HAP-1 (cell line): ENCODE measurements at regions not wholly inside any gene's neighbourhood (a gene's known extent, or its start where the extent isn't known, plus 50 kb on each side); places are given as distances from the start of the nearest gene placed in this dataset.

ENCODE experiments used
- DNase-seq, 2 experiments: peaks; one replicate each; pipeline ENCODE4 v3.0.0-alpha.2; 2016 to 2020; ENCODE audit warnings: low spot score in 2 of 2
- H3K27me3 ChIP-seq: fragments of 250-450 bp; sonication (Bioruptor Pico); 2 replicates; pipeline ENCODE4 v1.5.1; 2020; ENCODE audit warnings: low read depth, mild to moderate bottlenecking, moderate library complexity
- H3K36me3 ChIP-seq: fragments of 250-450 bp; sonication (Bioruptor Pico); replicated peaks from 2 replicates; pipeline ENCODE4 v1.5.1; 2020; ENCODE audit warnings: mild to moderate bottlenecking
- H3K4me1 ChIP-seq: fragments of 250-450 bp; sonication (Bioruptor Pico); 2 replicates; pipeline ENCODE4 v1.5.1; 2020; ENCODE audit warnings: mild to moderate bottlenecking
- H3K4me3 ChIP-seq: fragments of 250-450 bp; sonication (Bioruptor Pico); 2 replicates; pipeline ENCODE4 v1.5.1; 2020; ENCODE audit warnings: mild to moderate bottlenecking, moderate library complexity
- H3K9me3 ChIP-seq: fragments of 250-450 bp; sonication (Bioruptor Pico); 2 replicates; pipeline ENCODE4 v1.5.1; 2020; ENCODE audit warnings: mild to moderate bottlenecking, moderate library complexity
- in situ Hi-C: fragments of 300-500 bp; cut with MboI; formaldehyde crosslinking; loops from 3 replicates; pipeline ENCODE4 v1.14.3; 2020; ENCODE audit warnings: low sequenced_read_pairs, inconsistent platforms, mixed read lengths

GRCh38 chr4:81757691-81758090 lies 286.0 kb upstream of the RASGEF1B start:
- Histone ChIP-seq H3K27me3 (no peaks in the 10 kb centered on the region), H3K4me1 (no peaks in the 10 kb centered on the region), H3K4me3 (no peak overlapping the region), H3K36me3 (no peaks in the 10 kb centered on the region), H3K9me3 (no peaks in the 10 kb centered on the region)
- no peak for DNase-seq
- in situ Hi-C loops, result no loop called here

DNA sequence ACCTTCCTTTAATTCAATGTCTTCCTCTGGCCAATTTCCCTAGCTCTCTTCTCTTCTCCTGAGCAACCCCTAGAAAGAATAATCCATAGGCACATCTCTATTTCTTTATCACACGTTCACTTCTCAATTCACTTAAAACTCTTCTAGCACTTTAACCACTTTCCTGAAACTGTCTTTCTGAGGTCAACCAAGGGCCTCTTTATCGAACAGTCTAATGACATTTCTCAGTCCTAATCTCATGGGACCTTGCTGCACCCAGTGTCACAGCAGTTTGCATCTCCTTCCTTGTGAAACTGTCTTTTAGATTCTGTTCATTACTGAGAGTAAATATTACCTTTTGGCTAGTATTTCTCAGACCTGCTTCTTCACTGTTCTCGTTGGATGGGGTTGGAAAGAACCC lies 285.3 kb upstream of the RASGEF1B start:
- Histone ChIP-seq H3K4me3 (no peak overlapping the region), H3K27me3 (no peaks in the 10 kb centered on the region), H3K36me3 (no peaks in the 10 kb centered on the region), H3K9me3 (no peaks in the 10 kb centered on the region), H3K4me1 (no peaks in the 10 kb centered on the region)
- in situ Hi-C loops, result no loop called here
- DNase-seq, result no peak

DNA sequence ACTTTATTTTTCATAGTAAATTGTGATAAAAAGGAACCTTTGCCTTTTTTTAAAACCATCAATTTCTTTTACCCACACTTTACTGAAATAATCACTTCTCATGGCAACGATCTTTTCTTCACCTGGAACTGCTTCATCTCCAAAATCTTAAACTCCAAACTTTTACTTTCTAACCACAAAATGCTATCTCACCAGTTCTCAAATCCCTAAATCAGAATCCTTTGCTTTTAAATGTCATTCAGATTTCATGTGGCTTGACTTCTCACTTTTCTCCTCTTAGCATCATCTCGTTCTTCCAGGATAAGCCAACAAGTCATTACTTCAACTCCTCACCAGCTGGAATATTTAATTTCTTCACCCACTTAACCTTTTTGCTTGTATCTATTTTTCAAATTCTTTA lies 284.3 kb upstream of the RASGEF1B start:
- Histone ChIP-seq H3K4me1 (no peaks in the 10 kb centered on the region), H3K4me3 (no peak overlapping the region), H3K27me3 (no peaks in the 10 kb centered on the region), H3K9me3 (no peaks in the 10 kb centered on the region), H3K36me3 (no peaks in the 10 kb centered on the region)
- in situ Hi-C loops, result no loop called here
- DNase-seq, result no peak

GRCh38 chr4:81754169-81754568 lies 282.5 kb upstream of the RASGEF1B start:
- no peak overlapping the region for H3K4me3 ChIP-seq
- no peak for DNase-seq
- H3K27me3 ChIP-seq, result no peaks in the 10 kb centered on the region
- in situ Hi-C loops, result no loop called here
- no peaks in the 10 kb centered on the region for H3K4me1 ChIP-seq
- no peaks in the 10 kb centered on the region for H3K9me3 ChIP-seq
- H3K36me3 ChIP-seq, result no peaks in the 10 kb centered on the region

GRCh38 chr4:81751531-81752289 lies 280.0 kb upstream of the RASGEF1B start:
- Histone ChIP-seq H3K4me1 (no peaks in the 10 kb centered on the region), H3K4me3 (no peak overlapping the region), H3K36me3 (no peaks in the 10 kb centered on the region), H3K27me3 (no peaks in the 10 kb centered on the region), H3K9me3 (no peaks in the 10 kb centered on the region)
- in situ Hi-C loops, result no loop called here
- no peak for DNase-seq

DNA sequence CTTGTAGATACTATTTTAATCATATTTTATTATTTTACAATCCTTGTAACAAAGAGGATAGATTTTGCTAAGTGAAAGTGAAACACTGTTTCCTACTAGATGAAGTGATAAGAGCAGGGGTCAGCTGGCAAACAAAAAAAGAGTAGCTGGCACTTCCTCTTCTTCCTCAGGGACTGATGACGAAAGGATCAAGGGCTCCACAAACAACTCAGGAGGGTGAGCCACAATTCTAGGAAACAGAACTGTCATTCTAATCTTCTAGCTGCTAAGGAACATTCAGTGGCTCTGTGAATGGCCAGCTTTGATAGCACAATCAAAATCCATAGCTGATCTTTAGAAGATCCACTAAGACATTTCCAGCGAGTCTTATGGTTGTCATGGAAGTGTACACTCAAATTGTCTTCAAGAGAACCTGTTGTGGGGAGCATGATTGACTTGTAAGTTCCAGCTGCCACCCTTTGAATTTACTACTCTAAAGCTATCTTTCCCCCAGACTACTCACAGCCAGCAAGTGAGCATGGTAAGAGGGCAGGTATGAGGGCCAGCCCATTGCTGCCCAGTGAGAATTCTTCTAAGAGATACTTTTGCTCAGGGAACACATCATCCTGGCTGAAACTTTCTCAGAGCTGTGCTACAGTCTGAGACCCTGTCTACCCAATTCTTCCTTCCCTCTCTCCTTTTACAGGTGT lies 275.7 kb upstream of the RASGEF1B start:
- no peak for DNase-seq
- H3K36me3 ChIP-seq, result no peaks in the 10 kb centered on the region
- no peaks in the 10 kb centered on the region for H3K4me1 ChIP-seq
- no peaks in the 10 kb centered on the region for H3K9me3 ChIP-seq
- H3K27me3 ChIP-seq, result no peaks in the 10 kb centered on the region
- in situ Hi-C loops, result no loop called here
- H3K4me3 ChIP-seq, result no peak overlapping the region

- no peaks in the 10 kb centered on the region for H3K4me1 ChIP-seq
- no peaks in the 10 kb centered on the region for H3K9me3 ChIP-seq
- in situ Hi-C loops, result no loop called here
- H3K27me3 ChIP-seq, result no peaks in the 10 kb centered on the region
- H3K36me3 ChIP-seq, result no peaks in the 10 kb centered on the region
- DNase-seq, result no peak
- no peak overlapping the region for H3K4me3 ChIP-seq
Measured at GRCh38 chr4:81746773-81747172, 275.1 kb upstream of the RASGEF1B start.

- H3K36me3 ChIP-seq, result no peaks in the 10 kb centered on the region
- H3K4me1 ChIP-seq, result no peaks in the 10 kb centered on the region
- in situ Hi-C loops, result no loop called here
- H3K27me3 ChIP-seq, result no peaks in the 10 kb centered on the region
- H3K9me3 ChIP-seq, result no peaks in the 10 kb centered on the region
- no peak for DNase-seq
- no peak overlapping the region for H3K4me3 ChIP-seq
Measured at GRCh38 chr4:81746071-81746470, 274.4 kb upstream of the RASGEF1B start.

GRCh38 chr4:81745050-81745449 lies 273.3 kb upstream of the RASGEF1B start:
- in situ Hi-C loops, result no loop called here
- DNase-seq, result no peak
- Histone ChIP-seq H3K9me3 (no peaks in the 10 kb centered on the region), H3K36me3 (no peaks in the 10 kb centered on the region), H3K4me3 (no peak overlapping the region), H3K4me1 (no peaks in the 10 kb centered on the region), H3K27me3 (no peaks in the 10 kb centered on the region)

- no peak for DNase-seq
- Histone ChIP-seq H3K27me3 (no peaks in the 10 kb centered on the region), H3K36me3 (no peaks in the 10 kb centered on the region), H3K9me3 (no peaks in the 10 kb centered on the region), H3K4me3 (no peak overlapping the region), H3K4me1 (no peaks in the 10 kb centered on the region)
- in situ Hi-C loops, result no loop called here
Measured at GRCh38 chr4:81743731-81744435, 272.2 kb upstream of the RASGEF1B start.

DNA sequence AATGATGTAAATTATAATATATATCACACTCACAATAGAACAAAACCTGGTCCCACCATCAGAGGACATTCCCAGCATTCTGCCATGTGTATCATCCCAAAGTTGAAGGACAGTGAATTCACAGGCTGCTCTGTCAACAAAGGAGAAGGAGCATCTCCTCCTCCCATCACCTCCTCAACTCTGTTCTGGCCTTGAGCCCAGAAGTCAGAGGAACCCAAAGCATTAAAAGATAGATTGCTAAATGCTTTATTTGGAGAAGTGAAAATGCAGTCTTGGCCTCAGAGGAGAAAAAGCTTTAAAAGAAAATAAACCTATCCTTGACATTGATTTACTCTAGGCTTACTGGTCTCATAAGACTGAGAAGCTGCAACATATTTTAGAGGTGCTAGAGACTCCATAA lies 268.8 kb upstream of the RASGEF1B start:
- Histone ChIP-seq H3K4me1 (no peaks in the 10 kb centered on the region), H3K4me3 (no peak overlapping the region), H3K27me3 (no peaks in the 10 kb centered on the region), H3K9me3 (no peaks in the 10 kb centered on the region), H3K36me3 (no peaks in the 10 kb centered on the region)
- in situ Hi-C loops, result no loop called here
- no peak for DNase-seq

- Histone ChIP-seq H3K9me3 (no peaks in the 10 kb centered on the region), H3K4me1 (no peaks in the 10 kb centered on the region), H3K27me3 (no peaks in the 10 kb centered on the region), H3K36me3 (no peaks in the 10 kb centered on the region), H3K4me3 (no peak overlapping the region)
- DNase-seq, result no peak
- in situ Hi-C loops, result no loop called here
Measured at GRCh38 chr4:81738891-81739290, 267.2 kb upstream of the RASGEF1B start.

GRCh38 chr4:81737865-81738559 lies 266.3 kb upstream of the RASGEF1B start:
- H3K4me1 ChIP-seq, result no peaks in the 10 kb centered on the region
- H3K36me3 ChIP-seq, result no peaks in the 10 kb centered on the region
- no peak overlapping the region for H3K4me3 ChIP-seq
- H3K9me3 ChIP-seq, result no peaks in the 10 kb centered on the region
- H3K27me3 ChIP-seq, result no peaks in the 10 kb centered on the region
- no peak for DNase-seq
- in situ Hi-C loops, result no loop called here

- Histone ChIP-seq H3K27me3 (no peaks in the 10 kb centered on the region), H3K36me3 (no peaks in the 10 kb centered on the region), H3K9me3 (no peaks in the 10 kb centered on the region), H3K4me3 (no peak overlapping the region), H3K4me1 (no peaks in the 10 kb centered on the region)
- no peak for DNase-seq
- in situ Hi-C loops, result no loop called here
Measured at GRCh38 chr4:81736324-81736723, 264.6 kb upstream of the RASGEF1B start.
